ENCODE measurements at regions not wholly inside any gene's neighbourhood (a gene's known extent, or its start where the extent isn't known, plus 50 kb on each side); places are given as distances from the start of the nearest gene placed in this dataset.

- ChIA-PET CTCF (no interaction called here), POLR2A (no interaction called here)
- Histone ChIP-seq H3K27me3 (ENCODE audit: control insufficient read depth, insufficient read depth, low read length) (no peaks in the 10 kb centered on the region), H3K9me3 (ENCODE audit: control insufficient read depth, insufficient read depth, low read length) (no peaks in the 10 kb centered on the region), H3K27ac (ENCODE audit: low read depth, low read length) (no peak overlapping the region), H3K4me3 (ENCODE audit: low read depth, low read length) (no peak overlapping the region)
- TF ChIP-seq CTCF (IDR thresholded peaks at IDR 0.05; ENCODE audit: low read depth, low read length), result no peak
- no peak for DNase-seq (ENCODE audit: low read depth, low spot score)
These were observed 712.5 kb upstream of the SLIT2 start for GRCh38 chr4:19539201-19539600.

DNA sequence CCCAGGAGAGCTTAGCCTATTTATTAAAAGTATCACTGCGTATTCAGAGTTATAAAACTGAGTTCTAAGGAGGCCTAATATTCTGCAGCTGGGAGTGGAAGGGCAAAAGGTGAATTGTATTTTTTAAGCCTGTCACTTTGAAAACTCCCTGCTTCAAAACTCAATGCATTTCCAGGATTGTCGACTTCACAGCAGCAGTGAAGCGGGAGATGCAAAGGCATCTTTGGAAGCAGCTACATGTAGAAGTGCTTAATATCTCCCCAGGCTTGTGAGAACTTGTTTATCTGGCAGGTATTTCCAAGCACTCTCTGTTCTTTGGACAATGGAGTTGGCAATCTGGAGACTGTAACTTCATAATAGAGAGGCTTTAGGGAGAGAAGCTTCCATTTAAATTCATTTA, 717.5 kb upstream of the SLIT2 start:
- Histone ChIP-seq H3K27me3 (ENCODE audit: control insufficient read depth, insufficient read depth, low read length) (no peaks in the 10 kb centered on the region), H3K4me3 (ENCODE audit: low read depth, low read length) (no peak overlapping the region), H3K9me3 (ENCODE audit: control insufficient read depth, insufficient read depth, low read length) (no peaks in the 10 kb centered on the region), H3K27ac (ENCODE audit: low read depth, low read length) (no peak overlapping the region)
- POLR2A ChIA-PET, result no interaction called here
- CTCF ChIA-PET, result no interaction called here
- no peak for DNase-seq (ENCODE audit: low read depth, low spot score)
- TF ChIP-seq CTCF (IDR thresholded peaks at IDR 0.05; ENCODE audit: low read depth, low read length), result no peak

DNA sequence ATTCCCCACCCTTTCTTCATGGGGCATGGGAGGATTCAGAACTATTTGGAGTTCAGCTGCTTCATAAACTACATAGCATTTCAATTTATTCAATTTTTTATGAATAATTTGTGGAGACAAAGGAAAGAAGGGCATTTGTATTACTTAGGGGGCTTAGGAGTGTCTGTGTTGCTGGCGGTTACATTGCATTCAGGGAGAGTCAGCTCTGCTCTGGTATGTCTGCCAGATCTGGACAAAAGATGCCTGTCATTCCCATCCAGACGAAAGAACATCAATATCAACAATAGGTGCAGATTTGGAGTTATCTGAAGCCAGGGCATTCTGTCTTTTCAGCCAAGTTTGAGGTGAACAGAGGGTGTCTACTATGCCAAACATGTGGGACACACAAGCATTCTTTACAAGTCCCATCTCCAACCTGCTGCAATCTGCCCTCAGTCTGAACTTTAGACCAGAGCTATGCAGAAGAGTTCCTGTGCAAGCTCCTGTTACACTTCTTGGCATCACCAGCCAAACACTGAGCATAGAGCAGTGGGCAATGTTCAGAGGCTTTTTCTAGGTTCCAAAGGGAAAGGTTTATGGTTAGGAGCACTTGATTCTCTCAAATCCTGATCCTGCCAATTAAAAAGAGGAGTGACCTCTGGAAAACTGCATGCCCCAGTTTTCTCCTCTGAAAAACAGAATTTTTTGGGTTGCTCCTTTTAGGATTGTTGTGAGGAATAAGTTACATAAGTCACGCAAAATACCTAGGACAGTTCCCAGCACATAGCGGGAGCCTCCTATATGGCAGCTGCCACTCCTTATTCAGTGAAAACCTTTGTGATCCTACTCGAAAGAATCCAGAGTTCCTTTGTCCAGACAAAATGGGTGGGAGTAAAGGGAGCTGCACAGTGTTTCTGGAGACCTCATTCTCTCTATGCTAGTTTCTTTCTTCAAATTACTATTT, 719.5 kb upstream of the SLIT2 start:
- TF ChIP-seq CTCF (IDR thresholded peaks at IDR 0.05; ENCODE audit: low read depth, low read length), result no peak
- Histone ChIP-seq H3K27me3 (ENCODE audit: control insufficient read depth, insufficient read depth, low read length) (no peaks in the 10 kb centered on the region), H3K4me3 (ENCODE audit: low read depth, low read length) (no peak overlapping the region), H3K9me3 (ENCODE audit: control insufficient read depth, insufficient read depth, low read length) (no peaks in the 10 kb centered on the region), H3K27ac (ENCODE audit: low read depth, low read length) (no peak overlapping the region)
- ChIA-PET CTCF (no interaction called here), POLR2A (no interaction called here)
- DNase-seq (ENCODE audit: low read depth, low spot score), result no peak

- H3K27me3 ChIP-seq (ENCODE audit: control insufficient read depth, insufficient read depth, low read length), result no peaks in the 10 kb centered on the region
- no peaks in the 10 kb centered on the region for H3K9me3 ChIP-seq (ENCODE audit: control insufficient read depth, insufficient read depth, low read length)
- H3K4me3 ChIP-seq (ENCODE audit: low read depth, low read length), result no peak overlapping the region
- no peak for TF ChIP-seq CTCF (IDR thresholded peaks at IDR 0.05; ENCODE audit: low read depth, low read length)
- POLR2A ChIA-PET, result no interaction called here
- CTCF ChIA-PET, result no interaction called here
- no peak overlapping the region for H3K27ac ChIP-seq (ENCODE audit: low read depth, low read length)
- no peak for DNase-seq (ENCODE audit: low read depth, low spot score)
These were observed 727.7 kb upstream of the SLIT2 start for GRCh38 chr4:19523964-19524363.

- Histone ChIP-seq H3K27ac (ENCODE audit: low read depth, low read length) (no peak overlapping the region), H3K4me3 (ENCODE audit: low read depth, low read length) (no peak overlapping the region), H3K27me3 (ENCODE audit: control insufficient read depth, insufficient read depth, low read length) (no peaks in the 10 kb centered on the region), H3K9me3 (ENCODE audit: control insufficient read depth, insufficient read depth, low read length) (no peaks in the 10 kb centered on the region)
- CTCF ChIA-PET, result no interaction called here
- no peak for TF ChIP-seq CTCF (IDR thresholded peaks at IDR 0.05; ENCODE audit: low read depth, low read length)
- POLR2A ChIA-PET, result no interaction called here
- no peak for DNase-seq (ENCODE audit: low read depth, low spot score)
These were observed 728.7 kb upstream of the SLIT2 start for GRCh38 chr4:19522966-19523365.
